Esophagus muscularis mucosa (tissue), 3 donors: ENCODE measurements at regions not wholly inside any gene's neighbourhood (a gene's known extent, or its start where the extent isn't known, plus 50 kb on each side); places are given as distances from the start of the nearest gene placed in this dataset.

Source experiments
- EP300 ChIP-seq: sonication (generic); formaldehyde crosslinking; IDR thresholded peaks from one replicate; pipeline ENCODE4 v1.6.1; 2017; ENCODE audit warnings: antibody characterized with exemption
- TF ChIP-seq, protein P1 (sequence below), 3 experiments: fragments of 200-600 bp in 2 of 3; fragments of 450-650 bp in 1 of 3; sonication (generic) in 2 of 3; IDR thresholded peaks; one replicate each; pipeline ENCODE4 v1.5.1; 2017 to 2019; ENCODE audit warnings: antibody characterized with exemption in 3 of 3, mild to moderate bottlenecking in 2 of 3, moderate library complexity in 1 of 3

DNA sequence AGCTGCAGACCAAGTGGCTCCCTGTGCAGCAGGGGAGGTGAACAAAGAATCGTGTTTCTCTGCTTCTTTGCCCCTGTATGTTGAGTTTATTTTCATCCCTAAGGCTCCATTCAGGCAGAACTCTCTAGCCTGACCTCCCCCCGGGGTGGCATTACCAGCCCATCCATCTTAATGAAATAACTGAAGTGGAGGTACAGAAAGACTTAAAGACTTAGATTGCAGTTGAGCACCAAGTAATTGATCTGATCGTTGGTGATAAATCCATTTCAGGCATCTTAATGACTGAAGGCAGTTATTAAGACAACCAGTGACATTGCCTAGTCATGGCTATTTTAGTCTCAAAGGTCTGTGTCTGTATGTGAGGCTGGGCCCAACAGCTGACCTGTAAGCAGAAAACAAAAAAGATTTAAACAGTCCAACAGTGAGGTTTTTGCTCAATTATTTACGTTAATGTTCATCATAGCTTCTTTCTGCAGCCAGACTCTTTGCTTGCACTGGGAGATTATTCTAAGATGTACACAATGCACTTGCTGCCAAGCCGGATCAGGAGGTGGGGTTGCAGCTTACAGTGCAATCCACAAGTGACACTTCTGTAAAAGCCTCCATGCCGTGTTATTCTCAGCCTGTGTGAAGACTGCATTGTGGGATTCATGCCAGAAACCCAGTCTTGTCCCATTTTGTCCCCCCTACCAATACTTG lies 363.0 kb upstream of the DUSP10 start:
- TF ChIP-seq, protein P1, sequence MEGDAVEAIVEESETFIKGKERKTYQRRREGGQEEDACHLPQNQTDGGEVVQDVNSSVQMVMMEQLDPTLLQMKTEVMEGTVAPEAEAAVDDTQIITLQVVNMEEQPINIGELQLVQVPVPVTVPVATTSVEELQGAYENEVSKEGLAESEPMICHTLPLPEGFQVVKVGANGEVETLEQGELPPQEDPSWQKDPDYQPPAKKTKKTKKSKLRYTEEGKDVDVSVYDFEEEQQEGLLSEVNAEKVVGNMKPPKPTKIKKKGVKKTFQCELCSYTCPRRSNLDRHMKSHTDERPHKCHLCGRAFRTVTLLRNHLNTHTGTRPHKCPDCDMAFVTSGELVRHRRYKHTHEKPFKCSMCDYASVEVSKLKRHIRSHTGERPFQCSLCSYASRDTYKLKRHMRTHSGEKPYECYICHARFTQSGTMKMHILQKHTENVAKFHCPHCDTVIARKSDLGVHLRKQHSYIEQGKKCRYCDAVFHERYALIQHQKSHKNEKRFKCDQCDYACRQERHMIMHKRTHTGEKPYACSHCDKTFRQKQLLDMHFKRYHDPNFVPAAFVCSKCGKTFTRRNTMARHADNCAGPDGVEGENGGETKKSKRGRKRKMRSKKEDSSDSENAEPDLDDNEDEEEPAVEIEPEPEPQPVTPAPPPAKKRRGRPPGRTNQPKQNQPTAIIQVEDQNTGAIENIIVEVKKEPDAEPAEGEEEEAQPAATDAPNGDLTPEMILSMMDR (IDR thresholded peaks at IDR 0.05): no peak
- TF ChIP-seq EP300: no peak
